Osteocyte (in vitro differentiated cells): ENCODE measurements at regions not wholly inside any gene's neighbourhood (a gene's known extent, or its start where the extent isn't known, plus 50 kb on each side); places are given as distances from the start of the nearest gene placed in this dataset.

Source experiments
- DNase-seq: peaks from one replicate; pipeline ENCODE4 v3.0.0; 2021; ENCODE audit warnings: mixed read lengths; ENCODE audit not compliant: unreplicated experiment; ENCODE audit errors: extremely low spot score
- H3K27ac Mint-ChIP-seq: one replicate; pipeline ENCODE4 v1.8.0; 2021; ENCODE audit warnings: mild to moderate bottlenecking, mixed read lengths; ENCODE audit not compliant: unreplicated experiment
- H3K27me3 Mint-ChIP-seq: one replicate; pipeline ENCODE4 v1.8.0; 2021; ENCODE audit warnings: mixed read lengths; ENCODE audit not compliant: unreplicated experiment
- H3K36me3 Mint-ChIP-seq: one replicate; pipeline ENCODE4 v1.8.0; 2021; ENCODE audit warnings: mixed read lengths; ENCODE audit not compliant: unreplicated experiment
- H3K4me1 Mint-ChIP-seq: one replicate; pipeline ENCODE4 v1.8.0; 2021; ENCODE audit warnings: mixed read lengths; ENCODE audit not compliant: unreplicated experiment
- H3K4me3 Mint-ChIP-seq: one replicate; pipeline ENCODE4 v1.8.0; 2021; ENCODE audit warnings: mild to moderate bottlenecking, moderate library complexity, mixed read lengths; ENCODE audit not compliant: unreplicated experiment
- H3K9me3 Mint-ChIP-seq: one replicate; pipeline ENCODE4 v1.8.0; 2021; ENCODE audit warnings: mixed read lengths; ENCODE audit not compliant: unreplicated experiment
- TF ChIP-seq, protein P1 (sequence below): fragments of 200-600 bp; sonication (generic); IDR thresholded peaks from 2 replicates; pipeline ENCODE4 v1.5.0; 2021; ENCODE audit warnings: antibody characterized with exemption, mild to moderate bottlenecking, moderate library complexity

DNA sequence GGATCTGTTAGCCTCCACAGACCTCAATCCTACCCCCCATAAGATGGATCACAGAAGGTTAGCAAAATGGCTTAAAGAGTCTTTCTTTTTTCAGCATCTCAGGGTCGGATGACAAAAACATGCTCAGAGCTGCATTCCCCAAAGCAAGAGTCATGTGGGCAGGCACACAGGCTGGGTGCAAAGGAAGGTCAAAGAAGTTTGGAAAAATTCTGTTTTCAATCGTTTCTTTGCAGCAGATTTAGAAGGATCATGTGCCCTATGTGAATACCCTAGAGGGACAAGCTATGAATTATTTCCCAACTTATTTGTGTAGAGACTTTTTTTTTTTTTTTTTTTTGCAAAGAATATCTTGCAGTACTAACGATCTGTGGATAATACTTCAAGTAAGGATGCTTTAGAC is 845.4 kb downstream of the VRK1 start:
- no peak overlapping the region for H3K4me3 Mint-ChIP-seq
- H3K27ac Mint-ChIP-seq, result no peak overlapping the region
- no peaks in the 10 kb centered on the region for H3K36me3 Mint-ChIP-seq
- H3K4me1 Mint-ChIP-seq, result no peaks in the 10 kb centered on the region
- H3K27me3 Mint-ChIP-seq, result no peaks in the 10 kb centered on the region
- TF ChIP-seq, protein P1, sequence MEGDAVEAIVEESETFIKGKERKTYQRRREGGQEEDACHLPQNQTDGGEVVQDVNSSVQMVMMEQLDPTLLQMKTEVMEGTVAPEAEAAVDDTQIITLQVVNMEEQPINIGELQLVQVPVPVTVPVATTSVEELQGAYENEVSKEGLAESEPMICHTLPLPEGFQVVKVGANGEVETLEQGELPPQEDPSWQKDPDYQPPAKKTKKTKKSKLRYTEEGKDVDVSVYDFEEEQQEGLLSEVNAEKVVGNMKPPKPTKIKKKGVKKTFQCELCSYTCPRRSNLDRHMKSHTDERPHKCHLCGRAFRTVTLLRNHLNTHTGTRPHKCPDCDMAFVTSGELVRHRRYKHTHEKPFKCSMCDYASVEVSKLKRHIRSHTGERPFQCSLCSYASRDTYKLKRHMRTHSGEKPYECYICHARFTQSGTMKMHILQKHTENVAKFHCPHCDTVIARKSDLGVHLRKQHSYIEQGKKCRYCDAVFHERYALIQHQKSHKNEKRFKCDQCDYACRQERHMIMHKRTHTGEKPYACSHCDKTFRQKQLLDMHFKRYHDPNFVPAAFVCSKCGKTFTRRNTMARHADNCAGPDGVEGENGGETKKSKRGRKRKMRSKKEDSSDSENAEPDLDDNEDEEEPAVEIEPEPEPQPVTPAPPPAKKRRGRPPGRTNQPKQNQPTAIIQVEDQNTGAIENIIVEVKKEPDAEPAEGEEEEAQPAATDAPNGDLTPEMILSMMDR, result no peak
- DNase-seq, result no peak
- peaks cover 36% of the 10 kb centered on the region for H3K9me3 Mint-ChIP-seq

GRCh38 chr14:97644365-97644764 is 847.2 kb downstream of the VRK1 start:
- Mint-ChIP-seq H3K4me1 (no peaks in the 10 kb centered on the region), H3K27ac (no peak overlapping the region), H3K9me3 (peaks cover 40% of the 10 kb centered on the region)

GRCh38 chr14:97649752-97650151 is 852.6 kb downstream of the VRK1 start:
- H3K9me3 Mint-ChIP-seq, result peaks cover 50% of the 10 kb centered on the region
- no peak overlapping the region for H3K4me3 Mint-ChIP-seq
- H3K4me1 Mint-ChIP-seq, result no peaks in the 10 kb centered on the region
- TF ChIP-seq, protein P1, result no peak
- H3K27me3 Mint-ChIP-seq, result no peaks in the 10 kb centered on the region
- no peak overlapping the region for H3K27ac Mint-ChIP-seq
- H3K36me3 Mint-ChIP-seq, result no peaks in the 10 kb centered on the region
- no peak for DNase-seq

More at GRCh38 chr14:97644365-97644764, 847.2 kb downstream of the VRK1 start:
- Mint-ChIP-seq H3K4me3 (no peak overlapping the region), H3K36me3 (no peaks in the 10 kb centered on the region), H3K27me3 (no peaks in the 10 kb centered on the region)
- DNase-seq, result no peak
- TF ChIP-seq, protein P1, result no peak

DNA sequence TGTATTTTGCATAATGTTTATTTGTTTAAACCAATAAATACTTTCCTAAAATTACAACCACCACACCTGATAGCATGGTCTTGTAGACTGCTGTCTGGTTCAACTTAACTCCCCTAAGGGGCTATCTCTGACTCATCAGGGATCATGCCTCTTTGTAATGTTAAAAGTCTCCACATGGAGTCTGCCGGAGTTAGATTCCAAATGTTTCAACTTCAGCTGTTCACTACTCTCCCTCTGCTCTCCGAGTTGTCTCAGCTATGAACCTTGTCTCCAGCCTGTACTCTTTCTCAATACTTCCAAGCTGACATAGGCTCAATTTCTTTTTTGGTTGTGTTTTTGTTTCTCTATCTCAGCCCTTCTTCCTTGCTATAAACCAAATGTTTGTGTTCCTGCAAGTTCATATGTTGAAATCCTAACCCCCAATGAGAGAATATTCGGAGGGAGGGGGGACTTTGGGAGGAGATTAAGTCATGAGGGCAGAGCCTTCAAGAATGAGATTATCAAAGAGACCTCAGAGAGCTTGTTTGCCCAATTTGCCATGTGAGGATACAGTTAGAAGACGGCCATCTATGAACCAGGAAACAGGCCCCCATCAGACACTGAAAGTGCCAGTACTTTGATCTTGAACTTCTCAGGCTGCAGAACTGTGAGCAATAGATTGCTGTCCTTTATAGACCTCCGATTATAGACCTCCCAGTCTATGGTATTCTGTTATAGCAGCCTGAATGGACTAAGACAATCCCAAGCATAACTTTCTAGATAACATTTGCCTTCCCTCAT is 858.2 kb downstream of the VRK1 start:
- no peak overlapping the region for H3K27ac Mint-ChIP-seq
- no peak overlapping the region for H3K4me3 Mint-ChIP-seq
- H3K36me3 Mint-ChIP-seq, result no peaks in the 10 kb centered on the region
- no peaks in the 10 kb centered on the region for H3K4me1 Mint-ChIP-seq
- TF ChIP-seq, protein P1, result no peak
- peaks cover 50% of the 10 kb centered on the region for H3K9me3 Mint-ChIP-seq
- no peak for DNase-seq
- H3K27me3 Mint-ChIP-seq, result no peaks in the 10 kb centered on the region

DNA sequence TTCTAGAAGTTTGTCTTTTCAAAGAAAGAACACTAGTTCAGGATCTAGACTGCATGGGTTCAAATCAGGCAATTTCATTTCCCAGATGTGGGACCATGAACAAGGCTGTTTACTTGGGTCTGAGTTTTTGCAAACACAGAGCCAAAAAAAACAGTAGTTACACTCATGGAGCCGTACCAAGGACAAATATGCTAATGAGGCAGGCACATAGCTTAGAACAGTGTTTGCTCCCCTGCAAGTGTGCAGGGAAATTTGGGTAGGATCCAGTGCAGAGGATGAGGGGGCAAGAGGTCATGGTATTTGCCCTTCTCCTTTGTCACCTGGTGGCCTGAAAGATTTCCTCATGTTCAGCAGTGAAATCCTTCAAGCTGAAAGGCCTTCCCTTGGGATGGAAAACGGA is 860.4 kb downstream of the VRK1 start:
- Mint-ChIP-seq H3K4me3 (no peak overlapping the region), H3K9me3 (peaks cover 42% of the 10 kb centered on the region), H3K36me3 (no peaks in the 10 kb centered on the region), H3K4me1 (no peaks in the 10 kb centered on the region), H3K27ac (no peak overlapping the region), H3K27me3 (no peaks in the 10 kb centered on the region)
- DNase-seq, result no peak
- TF ChIP-seq, protein P1, result no peak
